GM23338 (cell line): ENCODE measurements at regions not wholly inside any gene's neighbourhood (a gene's known extent, or its start where the extent isn't known, plus 50 kb on each side); places are given as distances from the start of the nearest gene placed in this dataset.
A peak's percentile ranks its signal among the peaks of the same experiment; 100 is the strongest.

Source experiments
- ATAC-seq: fragments of 200-7000 bp; cut with Tn5 transposase; 3 replicates; pipeline ENCODE4 v1.9.1; 2020
- DNase-seq: peaks from one replicate; pipeline ENCODE4 v3.0.0-alpha.2; 2015; ENCODE audit warnings: low spot score
- H2AFZ ChIP-seq: fragments of 200-600 bp; sonication (generic); 2 replicates; pipeline ENCODE4 v1.8.0; 2016; ENCODE audit warnings: antibody characterized with exemption, mild to moderate bottlenecking, moderate library complexity
- H3F3A ChIP-seq: fragments of 200-600 bp; sonication (generic); replicated peaks from 2 replicates; pipeline ENCODE4 v1.8.0; 2017; ENCODE audit warnings: antibody characterized with exemption, mixed run types, low read depth
- H3K27ac ChIP-seq: fragments of 200-600 bp; sonication (generic); 2 replicates; pipeline ENCODE4 v1.6.1; 2016; ENCODE audit warnings: low read depth
- H3K27me3 ChIP-seq: fragments of 200-600 bp; sonication (generic); 2 replicates; pipeline ENCODE4 v1.8.0; 2016; ENCODE audit warnings: mild to moderate bottlenecking, mixed run types, moderate library complexity; ENCODE audit not compliant: insufficient read depth
- H3K36me3 ChIP-seq: fragments of 200-600 bp; sonication (generic); 2 replicates; pipeline ENCODE4 v1.8.0; 2016; ENCODE audit warnings: mild to moderate bottlenecking; ENCODE audit not compliant: insufficient read depth
- H3K4me1 ChIP-seq: fragments of 200-600 bp; sonication (generic); 2 replicates; pipeline ENCODE4 v1.8.0; 2016; ENCODE audit warnings: mild to moderate bottlenecking, moderate library complexity; ENCODE audit not compliant: insufficient read depth
- H3K4me2 ChIP-seq: fragments of 200-600 bp; sonication (generic); 2 replicates; pipeline ENCODE4 v1.7.1; 2017; ENCODE audit warnings: mixed run types
- H3K4me3 ChIP-seq: fragments of 200-600 bp; sonication (generic); 2 replicates; pipeline ENCODE4 v1.6.1; 2016; ENCODE audit warnings: mixed run types
- H3K79me2 ChIP-seq: fragments of 200-600 bp; sonication (generic); replicated peaks from 2 replicates; pipeline ENCODE4 v1.8.0; 2017; ENCODE audit warnings: mild to moderate bottlenecking; ENCODE audit not compliant: insufficient read depth
- H3K9me2 ChIP-seq: fragments of 200-600 bp; sonication (generic); 2 replicates; pipeline ENCODE4 v1.8.0; 2017; ENCODE audit not compliant: insufficient read depth
- H4K20me1 ChIP-seq: fragments of 200-600 bp; sonication (generic); replicated peaks from 2 replicates; pipeline ENCODE4 v1.8.0; 2017; ENCODE audit warnings: mild to moderate bottlenecking; ENCODE audit not compliant: insufficient read depth
- H3K27ac Mint-ChIP-seq: 2 replicates; pipeline ENCODE4 v1.8.0; 2020; ENCODE audit warnings: inconsistent platforms, mild to moderate bottlenecking, moderate library complexity, mixed read lengths
- H3K27me3 Mint-ChIP-seq: 3 replicates; pipeline ENCODE4 v1.8.0; 2022; ENCODE audit warnings: low read depth, mild to moderate bottlenecking, moderate library complexity, mixed read lengths, inconsistent platforms; ENCODE audit not compliant: insufficient read depth, poor library complexity
- H3K36me3 Mint-ChIP-seq: 3 replicates; pipeline ENCODE4 v1.8.0; 2021; ENCODE audit warnings: low read depth, mild to moderate bottlenecking, inconsistent platforms, moderate library complexity, mixed read lengths
- H3K4me1 Mint-ChIP-seq: 3 replicates; pipeline ENCODE4 v1.8.0; 2020; ENCODE audit warnings: mild to moderate bottlenecking, inconsistent platforms, mixed read lengths
- H3K4me3 Mint-ChIP-seq: 3 replicates; pipeline ENCODE4 v1.8.0; 2021; ENCODE audit warnings: moderate library complexity, mild to moderate bottlenecking, inconsistent platforms, mixed read lengths
- H3K9me3 Mint-ChIP-seq: 3 replicates; pipeline ENCODE4 v1.8.0; 2020; ENCODE audit warnings: moderate library complexity, mild to moderate bottlenecking, inconsistent platforms, mixed read lengths
- CTCF ChIP-seq, 2 experiments: fragments of 200-600 bp in 1 of 2; sonication (generic) in 1 of 2; conservative IDR thresholded peaks; 2 replicates each; pipeline versions ENCODE4 v1.5.1 to v1.6.1; 2016 to 2017; ENCODE audit warnings: antibody characterized with exemption in 2 of 2, low read depth in 2 of 2, mild to moderate bottlenecking in 2 of 2, moderate library complexity in 1 of 2
- EZH2 ChIP-seq: fragments of 200-600 bp; sonication (generic); IDR thresholded peaks from one replicate; pipeline ENCODE4 v1.8.0; 2017; ENCODE audit warnings: antibody characterized with exemption, mild to moderate bottlenecking, low read depth; ENCODE audit not compliant: unreplicated experiment
- NANOG ChIP-seq: IDR thresholded peaks from 2 replicates; pipeline ENCODE4 v1.6.1; 2016; ENCODE audit warnings: antibody characterized with exemption, borderline replicate concordance
- POLR2AphosphoS5 ChIP-seq: IDR thresholded peaks from 2 replicates; pipeline ENCODE4 v1.6.1; 2016; ENCODE audit warnings: antibody characterized with exemption, low read depth
- ZNF462 ChIP-seq: fragments of 250-450 bp; sonication (Bioruptor Pico); IDR thresholded peaks from 2 replicates; pipeline ENCODE4 v1.5.0; 2020; ENCODE audit warnings: mild to moderate bottlenecking, moderate library complexity
- TF ChIP-seq, protein P1 (sequence below): IDR thresholded peaks from 2 replicates; pipeline ENCODE4 v1.6.1; 2016; ENCODE audit warnings: antibody characterized with exemption

GRCh38 chr12:45611061-45611460 lies 118.4 kb upstream of the ARID2 start:
- Histone ChIP-seq H3K9me2 (no peaks in the 10 kb centered on the region), H3K79me2 (no peaks in the 10 kb centered on the region), H3K4me3 (no peak overlapping the region), H3K36me3 (no peaks in the 10 kb centered on the region), H3K27ac (no peak overlapping the region), H3K4me2 (no peak overlapping the region), H3K27me3 (no peaks in the 10 kb centered on the region), H3K4me1 (no peaks in the 10 kb centered on the region), H3F3A (no peaks in the 10 kb centered on the region), H4K20me1 (no peaks in the 10 kb centered on the region), H2AFZ (peak overlapping the region; percentile 82; the same call in 1 of the 2 replicates)
- ATAC-seq, result peak; percentile 95
- H3K9me3 Mint-ChIP-seq, result no peaks in the 10 kb centered on the region
- H3K4me1 Mint-ChIP-seq, result no peaks in the 10 kb centered on the region
- H3K4me3 Mint-ChIP-seq, result no peak overlapping the region
- peak; percentile 12 for DNase-seq
- no peaks in the 10 kb centered on the region for H3K27me3 Mint-ChIP-seq
- no peaks in the 10 kb centered on the region for H3K36me3 Mint-ChIP-seq
- TF ChIP-seq CTCF (conservative IDR thresholded peaks at IDR 0.05; ENCODE audit: low read depth in 2 of 2), result no peak
- TF ChIP-seq POLR2AphosphoS5, result no peak
- no peak for TF ChIP-seq NANOG
- TF ChIP-seq, protein P1, sequence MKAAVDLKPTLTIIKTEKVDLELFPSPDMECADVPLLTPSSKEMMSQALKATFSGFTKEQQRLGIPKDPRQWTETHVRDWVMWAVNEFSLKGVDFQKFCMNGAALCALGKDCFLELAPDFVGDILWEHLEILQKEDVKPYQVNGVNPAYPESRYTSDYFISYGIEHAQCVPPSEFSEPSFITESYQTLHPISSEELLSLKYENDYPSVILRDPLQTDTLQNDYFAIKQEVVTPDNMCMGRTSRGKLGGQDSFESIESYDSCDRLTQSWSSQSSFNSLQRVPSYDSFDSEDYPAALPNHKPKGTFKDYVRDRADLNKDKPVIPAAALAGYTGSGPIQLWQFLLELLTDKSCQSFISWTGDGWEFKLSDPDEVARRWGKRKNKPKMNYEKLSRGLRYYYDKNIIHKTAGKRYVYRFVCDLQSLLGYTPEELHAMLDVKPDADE, result no peak
- no peak for TF ChIP-seq EZH2
- no peak for TF ChIP-seq ZNF462
- H3K27ac Mint-ChIP-seq, result no peak overlapping the region
